A673 (cell line): ENCODE measurements at regions not wholly inside any gene's neighbourhood (a gene's known extent, or its start where the extent isn't known, plus 50 kb on each side); places are given as distances from the start of the nearest gene placed in this dataset.

ENCODE experiments used
- BruUV-seq: library from RNA; stranded (reverse); fragments of 400-500 nt; replicated peaks from 2 replicates; lab custom pipeline; 2021; lab: Mats Ljungman, UMichigan
- CTCF ChIA-PET: fragments of 300-600 bp; sonication (Branson Sonifier 250); formaldehyde crosslinking; loops from one replicate; lab custom pipeline; 2022; ENCODE audit warnings: antibody characterized with exemption; lab: Charles Lee
- POLR2A ChIA-PET: fragments of 300-600 bp; sonication (Branson Sonifier 250); formaldehyde crosslinking; loops from one replicate; lab custom pipeline; 2022; ENCODE audit warnings: antibody characterized with exemption; ENCODE audit not compliant: low non-redundant PET; lab: Charles Lee
- DNase-seq: peaks from one replicate; pipeline ENCODE4 v3.0.0-alpha.2; 2015; ENCODE audit warnings: low spot score
- H3K27ac ChIP-seq: fragments of 200-600 bp; sonication (generic); 2 replicates; pipeline ENCODE4 v1.5.1; 2016; ENCODE audit warnings: mixed run types, low read depth, mild to moderate bottlenecking, mixed read lengths, antibody characterized with exemption, low read length; ENCODE audit not compliant: poor library complexity, severe bottlenecking
- H3K27me3 ChIP-seq: fragments of 200-600 bp; sonication (generic); replicated peaks from 2 replicates; pipeline ENCODE4 v1.6.1; 2017; ENCODE audit warnings: mixed run types, low read depth, mild to moderate bottlenecking, mixed read lengths, antibody characterized with exemption, low read length; ENCODE audit not compliant: insufficient read depth, poor library complexity
- H3K36me3 ChIP-seq: fragments of 200-600 bp; sonication (generic); 2 replicates; pipeline ENCODE4 v1.6.1; 2016; ENCODE audit warnings: mixed run types, mild to moderate bottlenecking, mixed read lengths, antibody characterized with exemption, low read length; ENCODE audit not compliant: insufficient read depth, poor library complexity, severe bottlenecking
- H3K4me1 ChIP-seq: fragments of 200-600 bp; sonication (generic); 2 replicates; pipeline ENCODE4 v1.6.1; 2017; ENCODE audit warnings: mixed run types, mild to moderate bottlenecking, mixed read lengths, antibody characterized with exemption, low read length; ENCODE audit not compliant: insufficient read depth, poor library complexity, severe bottlenecking
- H3K4me3 ChIP-seq: fragments of 200-600 bp; sonication (generic); 2 replicates; pipeline ENCODE4 v1.5.1; 2016; ENCODE audit warnings: low read depth, mixed run types, mild to moderate bottlenecking, mixed read lengths, low read length; ENCODE audit not compliant: poor library complexity, severe bottlenecking
- H3K9me3 ChIP-seq: fragments of 200-600 bp; sonication (generic); 2 replicates; pipeline ENCODE4 v1.6.1; 2016; ENCODE audit warnings: mixed run types, low read depth, mild to moderate bottlenecking, mixed read lengths, antibody characterized with exemption, low read length; ENCODE audit not compliant: poor library complexity, severe bottlenecking
- EZH2 ChIP-seq: fragments of 200-600 bp; sonication (generic); IDR thresholded peaks from 2 replicates; pipeline ENCODE4 v1.6.1; 2017; ENCODE audit warnings: borderline replicate concordance, low read depth, mild to moderate bottlenecking, mixed read lengths, antibody characterized with exemption, low read length; ENCODE audit not compliant: poor library complexity, severe bottlenecking
- intact Hi-C: fragments of 100-400 bp; cut with micrococcal nuclease; formaldehyde crosslinking; loops from one replicate; pipeline ENCODE4 v1.10.0; 2022; ENCODE audit not compliant: unreplicated experiment
- TF ChIP-seq, protein P1 (sequence below): fragments of 300-800, 200-600 bp; sonication (generic); conservative IDR thresholded peaks from 2 replicates; pipeline ENCODE4 v1.5.1; 2017; ENCODE audit warnings: low read depth, mild to moderate bottlenecking, antibody characterized with exemption, low read length, moderate library complexity, mixed read lengths

DNA sequence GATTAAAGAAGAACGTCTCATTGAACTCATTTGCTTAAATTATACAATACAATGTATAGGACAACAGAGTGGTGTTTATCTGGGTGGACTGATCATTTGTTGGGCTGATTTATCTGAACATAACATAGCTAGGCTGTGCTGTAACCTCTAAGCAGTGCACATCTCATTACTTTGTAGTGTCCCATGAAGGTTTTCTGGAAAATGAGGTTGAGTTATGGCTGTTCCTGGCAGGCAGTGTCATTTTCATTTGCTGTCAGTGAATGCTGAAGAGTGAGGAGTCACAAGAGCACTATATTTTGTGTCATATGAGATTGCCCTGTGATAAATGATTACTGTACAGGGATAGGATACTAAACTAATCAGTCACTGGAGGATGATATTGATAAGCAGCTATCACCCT, 340.2 kb downstream of the HS3ST3B1 start:
- Histone ChIP-seq H3K9me3 (peaks cover 25% of the 10 kb centered on the region), H3K36me3 (no peaks in the 10 kb centered on the region), H3K27me3 (no peaks in the 10 kb centered on the region), H3K27ac (no peak overlapping the region), H3K4me3 (no peak overlapping the region), H3K4me1 (no peaks in the 10 kb centered on the region)
- DNase-seq, result no peak
- BruUV-seq, result no TSS peak
- TF ChIP-seq, protein P1, sequence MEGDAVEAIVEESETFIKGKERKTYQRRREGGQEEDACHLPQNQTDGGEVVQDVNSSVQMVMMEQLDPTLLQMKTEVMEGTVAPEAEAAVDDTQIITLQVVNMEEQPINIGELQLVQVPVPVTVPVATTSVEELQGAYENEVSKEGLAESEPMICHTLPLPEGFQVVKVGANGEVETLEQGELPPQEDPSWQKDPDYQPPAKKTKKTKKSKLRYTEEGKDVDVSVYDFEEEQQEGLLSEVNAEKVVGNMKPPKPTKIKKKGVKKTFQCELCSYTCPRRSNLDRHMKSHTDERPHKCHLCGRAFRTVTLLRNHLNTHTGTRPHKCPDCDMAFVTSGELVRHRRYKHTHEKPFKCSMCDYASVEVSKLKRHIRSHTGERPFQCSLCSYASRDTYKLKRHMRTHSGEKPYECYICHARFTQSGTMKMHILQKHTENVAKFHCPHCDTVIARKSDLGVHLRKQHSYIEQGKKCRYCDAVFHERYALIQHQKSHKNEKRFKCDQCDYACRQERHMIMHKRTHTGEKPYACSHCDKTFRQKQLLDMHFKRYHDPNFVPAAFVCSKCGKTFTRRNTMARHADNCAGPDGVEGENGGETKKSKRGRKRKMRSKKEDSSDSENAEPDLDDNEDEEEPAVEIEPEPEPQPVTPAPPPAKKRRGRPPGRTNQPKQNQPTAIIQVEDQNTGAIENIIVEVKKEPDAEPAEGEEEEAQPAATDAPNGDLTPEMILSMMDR, result no peak
- TF ChIP-seq EZH2, result no peak
- intact Hi-C loops, result no loop called here
- CTCF ChIA-PET, result no interaction called here
- POLR2A ChIA-PET, result no interaction called here

DNA sequence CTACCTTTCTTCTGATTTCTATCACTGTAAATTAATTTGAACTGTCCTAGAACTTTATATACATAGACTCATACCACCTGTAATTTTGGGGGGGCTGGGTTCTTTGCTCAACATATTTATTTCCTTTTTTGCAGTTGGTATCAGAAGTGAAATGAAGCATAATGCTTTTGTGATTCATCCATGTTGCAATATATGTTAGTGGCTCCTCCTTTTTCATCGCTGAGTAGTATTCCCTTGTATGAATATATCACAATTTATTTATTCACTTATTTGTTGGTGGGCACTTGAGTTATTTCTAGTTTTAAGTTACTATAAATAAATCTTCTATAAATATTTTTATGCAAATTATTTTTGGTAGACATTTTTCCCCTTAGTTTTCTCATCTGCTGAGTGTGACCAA, 336.4 kb downstream of the HS3ST3B1 start:
- H3K4me3 ChIP-seq, result no peak overlapping the region
- H3K27ac ChIP-seq, result no peak overlapping the region
- TF ChIP-seq, protein P1, result no peak
- TF ChIP-seq EZH2, result no peak
- BruUV-seq, result no TSS peak
- H3K36me3 ChIP-seq, result no peaks in the 10 kb centered on the region
- intact Hi-C loops, result no loop called here
- H3K9me3 ChIP-seq, result peaks cover 43% of the 10 kb centered on the region
- H3K27me3 ChIP-seq, result no peaks in the 10 kb centered on the region
- ChIA-PET POLR2A (no interaction called here), CTCF (no interaction called here)
- H3K4me1 ChIP-seq, result no peaks in the 10 kb centered on the region
- no peak for DNase-seq

DNA sequence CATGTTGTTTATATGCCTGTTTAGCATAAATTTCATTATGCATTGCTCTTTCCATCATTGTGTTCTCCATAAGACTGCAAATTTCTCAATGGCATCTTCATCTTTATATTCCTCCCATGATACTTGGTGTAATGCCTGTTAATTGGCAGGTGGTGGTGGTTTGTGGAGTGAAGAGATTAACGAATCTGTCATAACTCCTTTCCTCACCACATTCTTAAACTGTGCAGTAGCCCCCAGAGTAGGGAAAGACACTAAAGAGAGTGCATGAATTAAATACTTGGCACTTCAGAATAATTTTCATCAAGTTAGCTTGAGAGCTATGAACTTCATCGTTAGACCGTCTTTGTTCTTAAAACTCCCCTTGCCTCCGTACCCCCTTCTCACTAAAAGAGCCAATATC, 329.7 kb downstream of the HS3ST3B1 start:
- CTCF ChIA-PET, result no interaction called here

More for the DNA sequence above, 329.7 kb downstream of the HS3ST3B1 start:
- no peak for DNase-seq
- Histone ChIP-seq H3K27ac (no peak overlapping the region), H3K27me3 (no peaks in the 10 kb centered on the region), H3K4me1 (no peaks in the 10 kb centered on the region), H3K36me3 (no peaks in the 10 kb centered on the region), H3K9me3 (peaks cover 43% of the 10 kb centered on the region), H3K4me3 (no peak overlapping the region)
- no peak for TF ChIP-seq EZH2
- TF ChIP-seq, protein P1, result no peak
- POLR2A ChIA-PET, result no interaction called here
- intact Hi-C loops, result no loop called here
- BruUV-seq, result no TSS peak
